ENCODE measurements at regions not wholly inside any gene's neighbourhood (a gene's known extent, or its start where the extent isn't known, plus 50 kb on each side); places are given as distances from the start of the nearest gene placed in this dataset.

- DNase-seq = no peak
These were observed 132.9 kb downstream of the OAT start for GRCh38 chr10:124285587-124286527.

DNA sequence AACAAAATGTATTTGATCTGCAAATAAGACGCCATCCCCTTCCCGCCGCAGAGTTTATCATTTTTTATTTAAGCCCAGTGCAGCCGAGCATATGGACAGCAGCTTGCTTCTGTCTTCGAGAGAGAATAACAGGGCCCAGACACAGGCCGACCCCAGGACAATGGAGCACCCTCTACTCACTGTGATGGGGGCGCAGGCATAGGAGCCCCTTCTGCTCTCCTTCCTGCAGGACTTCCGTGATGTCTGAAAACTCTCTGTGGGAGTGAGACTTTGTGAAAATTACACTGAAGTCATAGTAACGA, 134.8 kb downstream of the OAT start:
- DNase-seq = no peak

GRCh38 chr10:124283215-124283948, 135.3 kb downstream of the OAT start:
- DNase-seq = no peak

DNA sequence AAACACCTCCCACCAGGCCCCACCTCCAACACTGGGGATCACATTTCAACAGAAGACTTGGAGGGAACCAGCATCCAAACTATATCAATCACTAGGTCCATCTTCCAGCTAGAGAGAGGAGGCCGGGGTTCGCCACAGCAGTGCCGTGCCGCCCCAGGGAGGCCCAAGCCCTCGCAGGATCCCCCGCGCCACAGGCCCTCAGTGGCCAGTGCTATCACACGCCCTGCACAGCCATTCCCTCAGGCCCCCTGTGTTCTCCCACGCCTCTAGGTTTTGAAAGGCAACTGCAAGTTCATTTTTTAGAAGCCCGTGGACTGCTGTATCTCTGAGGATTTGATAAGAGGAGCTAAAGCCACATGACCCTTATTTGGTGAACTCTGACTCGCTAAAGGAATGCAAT, 136.4 kb downstream of the OAT start:
- no peak for DNase-seq

DNA sequence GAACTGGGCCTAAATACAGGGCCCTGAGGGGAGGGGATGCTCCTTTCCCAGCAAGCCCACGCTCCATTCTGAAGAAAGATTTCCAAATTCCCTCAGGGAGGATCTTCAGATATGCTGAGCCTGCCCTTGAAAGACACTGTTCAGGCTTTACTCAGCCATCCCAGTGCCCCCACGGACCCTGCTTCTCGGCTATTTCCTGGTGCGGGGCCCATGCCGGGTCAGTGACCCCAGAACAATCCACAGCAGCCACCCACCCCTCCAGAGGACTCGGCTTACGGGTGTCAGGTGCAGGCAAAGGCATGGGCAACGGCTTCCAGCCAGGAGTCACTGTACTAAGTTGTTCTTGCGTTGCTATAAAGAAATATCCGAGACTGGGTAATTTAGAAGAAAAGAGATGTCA, 137.1 kb downstream of the OAT start:
- no peak for DNase-seq

DNA sequence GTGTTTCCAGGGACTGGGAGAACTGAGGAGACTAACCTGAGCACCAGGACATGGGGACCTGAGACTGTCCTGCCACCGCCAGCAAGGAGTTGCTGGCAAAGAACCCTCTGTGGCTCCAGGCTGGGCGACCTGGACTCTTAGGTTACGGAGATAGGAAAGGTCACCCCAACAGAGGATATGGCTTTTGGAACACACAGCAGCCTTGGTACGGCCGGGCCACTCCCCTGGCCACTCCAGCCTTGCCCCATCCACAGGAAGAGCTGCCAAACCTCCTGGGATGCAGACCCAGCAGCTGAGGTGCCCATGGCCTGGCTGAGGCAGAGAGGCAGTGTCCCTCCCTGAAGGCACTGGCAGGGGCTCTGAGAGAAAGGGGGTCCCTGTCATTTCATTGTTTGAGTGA, 137.8 kb downstream of the OAT start:
- DNase-seq = no peak

DNA sequence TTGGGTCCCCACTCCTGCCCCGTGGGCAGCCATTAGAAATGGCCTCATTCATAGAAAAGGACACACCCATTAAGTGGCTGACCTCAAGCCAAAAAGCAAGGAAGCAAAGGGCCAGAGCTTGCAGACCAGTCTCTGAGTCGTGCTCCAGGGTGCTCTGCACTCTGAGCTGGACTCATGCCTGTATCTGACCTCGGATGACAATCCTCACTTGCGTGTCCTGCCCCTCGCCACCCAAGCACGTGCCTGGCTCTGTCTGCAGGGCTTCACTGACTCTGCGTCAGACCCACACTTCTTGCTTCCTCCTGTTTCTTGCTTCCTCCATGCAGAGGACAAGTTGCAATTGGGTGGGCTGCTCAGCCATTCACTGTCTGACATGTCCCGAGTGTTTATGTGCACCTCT, 138.8 kb downstream of the OAT start:
- DNase-seq = no peak

- no peak for DNase-seq
These were observed 139.4 kb downstream of the OAT start for GRCh38 chr10:124279298-124279697.

DNA sequence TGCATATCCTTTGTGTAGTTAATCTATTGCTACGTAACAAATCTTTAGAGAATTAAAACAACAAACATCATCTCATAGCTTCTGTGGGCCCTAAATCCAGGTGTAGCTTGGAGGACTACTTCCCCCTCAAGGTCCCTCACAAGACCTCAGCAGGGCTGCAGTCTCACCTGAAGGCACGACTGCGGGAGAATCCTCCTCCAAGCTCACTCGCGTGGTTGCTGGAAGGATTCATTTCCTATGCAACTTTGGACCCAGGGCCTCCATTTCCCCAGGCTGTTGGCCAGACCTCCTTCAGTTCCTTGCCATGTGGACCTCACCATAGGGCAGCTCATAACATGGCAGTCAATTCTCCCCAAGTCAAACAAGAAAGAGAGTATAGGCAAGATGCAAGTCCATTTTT, 140.4 kb downstream of the OAT start:
- no peak for DNase-seq

DNA sequence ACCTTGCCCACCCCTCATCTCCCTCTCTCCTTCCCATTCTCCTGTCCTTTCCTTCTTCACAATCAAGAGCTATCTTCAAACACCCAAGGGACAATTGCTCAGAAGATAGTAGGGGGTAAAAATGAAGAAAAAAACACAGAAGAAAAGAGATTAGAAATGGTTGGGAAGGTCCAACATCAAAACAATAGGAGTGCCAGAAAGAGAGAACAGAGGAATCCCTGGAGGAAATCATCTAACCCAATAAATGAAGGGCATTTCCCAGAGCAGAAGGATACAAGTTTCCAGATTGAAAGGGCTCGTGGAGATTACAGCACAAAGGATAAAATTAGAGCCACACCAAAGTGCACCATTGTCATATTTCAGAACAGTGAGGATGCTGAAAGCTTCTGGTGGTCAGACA, 145.6 kb downstream of the OAT start:
- no peak for DNase-seq

GRCh38 chr10:124271676-124272075, 147.0 kb downstream of the OAT start:
- DNase-seq = no peak

DNA sequence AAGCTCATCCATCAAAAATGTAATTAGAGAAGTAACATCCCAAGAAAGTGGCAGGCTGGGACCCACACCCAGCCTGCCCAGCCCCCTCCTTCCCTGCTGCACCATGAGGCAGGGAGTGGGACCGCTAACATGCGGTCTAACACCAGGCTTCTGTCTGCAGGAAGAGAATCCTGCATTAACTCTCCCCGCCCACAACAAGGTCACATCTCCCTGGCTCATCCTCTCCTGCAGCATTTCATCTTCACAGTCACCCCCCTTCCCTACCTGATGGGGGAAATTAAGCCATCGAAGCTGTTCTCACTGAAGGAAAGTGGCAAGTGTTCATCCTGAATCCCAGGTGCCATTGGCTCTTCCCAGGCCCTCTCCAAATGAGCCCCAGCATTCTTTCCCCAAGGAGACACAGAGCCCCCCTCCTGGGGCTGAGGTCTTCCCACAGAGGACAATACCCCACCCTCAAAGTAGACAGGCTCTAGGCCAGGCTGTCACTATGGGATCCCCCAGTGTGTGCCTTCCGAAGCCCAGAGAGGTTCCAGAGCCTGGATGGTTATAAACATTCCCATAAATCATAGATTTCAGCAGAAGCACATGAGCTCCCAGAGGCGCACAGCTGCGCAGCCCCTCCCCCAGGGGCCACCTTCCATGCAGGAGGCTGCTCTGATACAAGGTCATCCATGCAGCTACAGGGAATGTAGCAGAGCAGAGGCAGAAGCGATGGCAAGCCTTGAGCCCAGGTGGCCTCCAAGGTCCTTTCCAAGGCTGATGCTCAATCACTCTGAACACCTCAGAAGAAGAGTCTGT, 148.0 kb downstream of the OAT start:
- DNase-seq = no peak

GRCh38 chr10:124268976-124269375, 149.7 kb downstream of the OAT start:
- DNase-seq = no peak

- DNase-seq = no peak
These were observed 150.7 kb downstream of the OAT start for GRCh38 chr10:124267911-124268549.

DNA sequence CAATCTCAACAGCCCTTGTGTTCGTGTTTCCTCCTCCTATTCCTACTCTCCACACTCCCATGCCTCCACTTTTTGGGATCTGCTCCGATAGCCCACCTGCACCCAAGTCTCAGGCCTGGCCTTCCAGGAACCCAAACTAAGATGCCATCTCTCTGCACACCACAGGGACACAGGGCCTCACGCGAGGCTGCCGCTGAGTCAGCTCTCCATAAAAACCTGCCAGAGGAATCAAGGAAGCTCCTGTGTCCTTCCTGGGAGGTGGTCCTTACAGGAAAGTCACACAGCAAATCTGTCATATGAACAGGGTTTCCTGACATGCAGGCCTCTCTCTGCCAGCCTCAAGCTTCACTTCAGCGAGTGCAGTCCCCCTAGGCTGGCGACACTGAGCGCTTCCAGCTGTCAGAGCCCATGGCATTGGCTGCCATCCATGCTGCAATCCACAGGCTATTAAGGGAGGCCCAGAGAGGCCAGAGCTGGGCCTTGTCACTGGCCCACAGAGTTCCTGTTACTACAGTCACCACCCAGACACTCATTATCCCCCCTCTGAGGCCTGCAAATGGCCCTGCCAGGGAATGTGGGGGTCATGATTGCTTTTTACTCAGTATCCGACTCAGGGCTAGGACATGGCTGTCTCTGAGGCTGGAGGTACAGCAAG, 151.4 kb downstream of the OAT start:
- no peak for DNase-seq

DNA sequence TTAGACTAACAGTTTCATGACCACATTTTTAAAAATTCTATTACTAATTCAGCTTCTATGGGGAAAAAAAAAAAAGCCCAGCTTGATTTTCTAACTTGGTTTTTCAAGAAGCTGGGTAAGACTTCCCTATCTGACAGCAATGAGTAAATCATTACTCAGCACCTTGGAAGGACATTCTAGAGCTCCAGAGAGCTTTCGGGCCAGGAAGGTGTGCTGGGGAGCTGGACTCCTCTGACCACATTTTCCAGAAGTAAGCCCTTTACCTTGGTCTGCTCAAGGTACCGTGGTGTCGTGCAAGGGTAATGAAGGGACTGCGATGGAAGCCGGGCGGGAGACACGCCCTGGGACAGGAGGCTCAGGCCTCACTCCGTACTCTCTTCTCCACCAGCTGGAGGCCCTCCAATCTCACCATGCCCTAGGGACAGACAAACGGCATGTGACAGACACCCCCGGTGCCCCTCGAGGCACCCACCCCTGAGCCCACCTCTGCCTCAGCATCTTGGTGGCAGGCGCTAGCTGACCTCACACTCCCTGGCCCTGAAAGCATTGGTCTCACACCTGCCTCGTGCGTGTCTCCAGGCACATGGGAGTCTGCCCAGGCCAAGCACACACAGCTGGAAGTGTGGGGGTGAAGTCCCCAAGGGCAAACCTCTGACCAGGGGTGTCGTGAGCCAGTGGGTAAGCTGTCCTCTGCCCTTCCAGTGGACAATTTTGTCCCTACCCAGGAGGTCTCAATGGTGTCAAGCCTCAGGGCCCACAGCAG, 152.1 kb downstream of the OAT start:
- no peak for DNase-seq

DNA sequence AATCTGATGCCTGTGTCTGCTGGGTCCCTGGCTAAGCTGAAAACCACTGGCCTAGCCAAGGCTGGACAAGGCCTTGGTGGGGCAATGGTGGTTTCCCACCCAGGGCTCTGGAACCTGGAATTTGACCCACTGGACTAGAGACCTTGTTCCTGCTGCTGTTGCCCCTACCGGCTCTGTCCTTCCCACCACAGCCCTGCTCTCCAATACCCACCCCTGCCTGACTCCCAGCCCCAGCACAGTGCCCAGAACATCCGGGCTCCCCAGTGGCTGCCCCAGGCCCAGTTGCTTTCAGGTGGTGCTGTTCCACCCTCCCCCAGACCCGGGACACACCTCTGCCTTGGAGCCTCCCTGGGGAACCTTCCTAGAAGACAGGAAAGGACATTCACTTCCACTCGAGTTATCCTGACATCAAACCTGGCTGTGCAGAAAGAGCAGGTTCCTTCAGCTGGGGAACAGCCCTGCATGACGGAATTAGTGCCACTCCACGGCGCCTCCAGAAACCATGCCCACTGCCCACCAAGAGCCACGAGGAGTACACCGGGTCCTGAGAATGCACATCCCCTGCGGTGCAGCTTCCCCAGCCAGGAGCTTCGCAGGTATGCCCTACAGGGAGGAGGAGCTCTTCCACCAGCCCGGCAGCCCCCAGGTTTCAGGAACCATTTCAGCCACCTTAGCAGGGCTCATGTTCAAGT, 152.8 kb downstream of the OAT start:
- DNase-seq = no peak

DNA sequence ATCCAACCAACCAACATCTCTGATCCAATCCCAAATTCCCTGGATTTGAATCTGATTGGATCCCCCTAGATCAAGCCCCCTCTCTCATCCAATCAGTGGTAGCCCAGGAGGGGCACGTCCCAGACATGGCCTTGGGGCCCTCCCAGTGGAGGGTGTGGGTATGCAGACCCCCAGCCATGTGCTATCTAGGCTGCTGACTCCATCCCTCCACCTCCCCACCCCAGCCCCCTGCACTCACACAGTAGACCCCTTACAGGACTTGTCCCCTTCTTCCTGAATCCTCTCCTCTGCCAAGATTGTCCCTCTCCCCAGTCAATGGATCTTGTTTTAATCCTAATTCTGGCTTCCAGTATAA, 153.4 kb downstream of the OAT start:
- DNase-seq = no peak

GRCh38 chr10:124264711-124265390, 153.9 kb downstream of the OAT start:
- DNase-seq = no peak

GRCh38 chr10:124264271-124264670, 154.5 kb downstream of the OAT start:
- DNase-seq = no peak

DNA sequence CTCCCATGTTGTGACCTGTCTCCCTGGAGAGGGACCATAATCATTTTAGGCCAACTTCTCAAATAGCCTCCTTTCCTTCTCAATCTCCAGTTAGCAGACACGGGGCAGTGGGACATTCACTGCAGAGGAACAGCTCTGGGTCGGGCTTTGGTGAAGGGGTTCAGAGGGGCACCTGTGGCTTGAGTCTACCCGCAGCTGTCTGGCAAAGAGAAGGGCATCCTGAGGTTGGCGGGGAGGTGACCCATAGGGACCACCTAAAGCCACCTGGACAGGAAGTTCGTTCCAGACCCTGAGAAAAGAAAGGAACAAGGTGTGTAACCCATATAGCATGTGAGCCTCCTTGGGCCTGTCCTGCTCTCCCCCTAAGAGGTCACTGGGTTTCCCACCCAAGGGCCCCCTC, 155.0 kb downstream of the OAT start:
- no peak for DNase-seq
